Endothelial cell of umbilical vein (primary cell): ENCODE measurements at regions not wholly inside any gene's neighbourhood (a gene's known extent, or its start where the extent isn't known, plus 50 kb on each side); places are given as distances from the start of the nearest gene placed in this dataset.
"Not testable (repeated sequence)": the region's sequence is repeated elsewhere in the genome, so short reads cannot be mapped to it uniquely, and the experiment has no call there.

Source experiments
- BruUV-seq: library from RNA; stranded (reverse); fragments of 400-500 nt; replicated peaks from 2 replicates; lab custom pipeline; 2021; lab: Mats Ljungman, UMichigan
- CTCF ChIA-PET: fragments of 300-600, 350-600 bp; sonication (Branson Sonifier 250); formaldehyde crosslinking; loops from one replicate; lab custom pipeline; 2021; ENCODE audit warnings: antibody characterized with exemption, inconsistent platforms; lab: Charles Lee
- POLR2A ChIA-PET: fragments of 300-600, 350-600 bp; sonication (Branson Sonifier 250); formaldehyde crosslinking; loops from one replicate; lab custom pipeline; 2021; ENCODE audit warnings: antibody characterized with exemption, inconsistent platforms; lab: Charles Lee
- DNase-seq: peaks from one replicate; pipeline ENCODE4 v3.0.0-alpha.2; 2011; ENCODE audit warnings: low read depth, low spot score
- FAIRE-seq: peaks from 2 replicates; lab custom pipeline; 2011; peaks lifted over from hg19 to GRCh38; lab: Jason Lieb, UNC
- H2AFZ ChIP-seq: 2 replicates; pipeline ENCODE4 v1.6.0; 2012; ENCODE audit warnings: low read depth, low read length, control low read depth, inconsistent platforms
- H3K27ac ChIP-seq: 2 replicates; pipeline ENCODE4 v1.5.1; 2011; ENCODE audit warnings: low read depth, mild to moderate bottlenecking, control low read depth, low read length, moderate library complexity; ENCODE audit not compliant: insufficient read depth
- H3K27me3 ChIP-seq, 2 experiments: 2 replicates each; pipeline versions ENCODE4 v1.6.0 to v1.6.1; 2011; ENCODE audit warnings: low read length in 2 of 2, mixed read lengths in 1 of 2; ENCODE audit not compliant: control insufficient read depth in 2 of 2, insufficient read depth in 2 of 2
- H3K36me3 ChIP-seq, 2 experiments: 2 replicates in 1 of 2; 3 replicates in 1 of 2; pipeline ENCODE4 v1.5.1; 2011; ENCODE audit warnings: low read length in 2 of 2, mild to moderate bottlenecking in 1 of 2, moderate library complexity in 1 of 2; ENCODE audit not compliant: control insufficient read depth in 2 of 2, insufficient read depth in 2 of 2; ENCODE audit errors: extremely low read depth in 1 of 2
- H3K4me1 ChIP-seq: 3 replicates; pipeline ENCODE4 v1.5.1; 2011; ENCODE audit warnings: mild to moderate bottlenecking, low read length; ENCODE audit not compliant: control insufficient read depth, insufficient read depth; ENCODE audit errors: extremely low read depth
- H3K4me2 ChIP-seq: 2 replicates; pipeline ENCODE4 v1.6.1; 2011; ENCODE audit warnings: low read length, control low read depth, mixed read lengths; ENCODE audit not compliant: insufficient read depth
- H3K4me3 ChIP-seq, 3 experiments: fragments of 200-600 bp in 1 of 3; sonication (generic), shearing (Covaris generic) in 1 of 3; replicated peaks in 1 of 3; 2 replicates each; pipeline ENCODE4 v1.5.1; 2011 to 2016; ENCODE audit warnings: control low read depth in 3 of 3, low read length in 3 of 3, mild to moderate bottlenecking in 2 of 3, inconsistent platforms in 1 of 3, low read depth in 1 of 3, moderate library complexity in 1 of 3; ENCODE audit not compliant: insufficient read depth in 1 of 3
- H3K79me2 ChIP-seq: 2 replicates; pipeline ENCODE4 v1.6.0; 2012; ENCODE audit warnings: low read length, inconsistent platforms; ENCODE audit not compliant: control insufficient read depth, insufficient read depth
- H3K9ac ChIP-seq: replicated peaks from 2 replicates; pipeline ENCODE3; 2011; ENCODE audit warnings: low read length, control low read depth; ENCODE audit not compliant: insufficient read depth; ENCODE audit errors: extremely low read depth
- H3K9me1 ChIP-seq: replicated peaks from 3 replicates; pipeline ENCODE4 v1.6.0; 2011; ENCODE audit warnings: mild to moderate bottlenecking, low read length; ENCODE audit not compliant: control insufficient read depth, insufficient read depth; ENCODE audit errors: extremely low read depth
- H3K9me3 ChIP-seq: replicated peaks from 2 replicates; pipeline ENCODE4 v1.5.1; 2012; ENCODE audit warnings: low read length, inconsistent platforms; ENCODE audit not compliant: control insufficient read depth, insufficient read depth
- H4K20me1 ChIP-seq: replicated peaks from 2 replicates; pipeline ENCODE3; 2011; ENCODE audit warnings: mild to moderate bottlenecking, low read length; ENCODE audit not compliant: control insufficient read depth, insufficient read depth; ENCODE audit errors: extremely low read depth
- EZH2 ChIP-seq: IDR thresholded peaks from 2 replicates; pipeline ENCODE4 v1.6.1; 2012; ENCODE audit warnings: borderline replicate concordance, low read depth, mild to moderate bottlenecking, moderate library complexity, low read length, inconsistent platforms; ENCODE audit not compliant: severe bottlenecking
- FOS ChIP-seq: IDR thresholded peaks from 2 replicates; pipeline ENCODE4 v1.6.1; 2011; ENCODE audit warnings: mild to moderate bottlenecking, low read length, moderate library complexity, borderline replicate concordance; ENCODE audit not compliant: insufficient read depth
- JUN ChIP-seq: IDR thresholded peaks from 2 replicates; pipeline ENCODE4 v1.6.1; 2011; ENCODE audit warnings: borderline replicate concordance, low read depth; ENCODE audit not compliant: insufficient read length, insufficient read depth
- POLR2AphosphoS5 ChIP-seq: IDR thresholded peaks from 2 replicates; pipeline ENCODE4 v1.6.1; 2012; ENCODE audit warnings: low read depth, mild to moderate bottlenecking, control low read depth, low read length, moderate library complexity; ENCODE audit not compliant: insufficient read depth
- dilution Hi-C: fragments of 300-500 bp; cut with MboI; formaldehyde crosslinking; loops from one replicate; pipeline ENCODE4 v1.15.0; 2019; ENCODE audit warnings: low sequenced_read_pairs; ENCODE audit not compliant: extremely low pct_ligation_motif_present
- intact Hi-C: fragments of 100-400 bp; cut with micrococcal nuclease; formaldehyde crosslinking; loops from one replicate; pipeline ENCODE4 v1.10.0; 2022

GRCh38 chr4:109365939-109366338 lies 63.5 kb upstream of the COL25A1 start:
- H3K27me3 ChIP-seq, result no peaks in the 10 kb centered on the region
- POLR2A ChIA-PET, result no interaction called here
- no TSS peak for BruUV-seq
- DNase-seq, result peak; percentile 78
- peaks cover 16% of the 10 kb centered on the region for H3K4me1 ChIP-seq
- H3K36me3 ChIP-seq, result no peaks in the 10 kb centered on the region
- intact Hi-C loops (loop anchor here (1.0 kb wide), 1 partner anchor 485 kb away; no protein-coding TSS in a partner anchor), dilution Hi-C loops (no loop called here)
- no peaks in the 10 kb centered on the region for H3K9me1 ChIP-seq
- H4K20me1 ChIP-seq, result no peaks in the 10 kb centered on the region
- TF ChIP-seq POLR2AphosphoS5, result peak; percentile 16
- peak; percentile 92 for TF ChIP-seq FOS
- no peak for TF ChIP-seq EZH2
- TF ChIP-seq JUN, result peak; percentile 93
- CTCF ChIA-PET, result interaction anchor here (1.3 kb wide), 1 partner anchor 10 kb away, joined by 3 read pairs; no protein-coding TSS in a partner anchor
- peak overlapping the region; percentile 69 for H3K9ac ChIP-seq
- no peaks in the 10 kb centered on the region for H3K79me2 ChIP-seq
- peak overlapping the region; percentile 69 for H3K4me2 ChIP-seq
- H3K27ac ChIP-seq, result peak overlapping the region; percentile 90
- no peaks in the 10 kb centered on the region for H3K9me3 ChIP-seq
- FAIRE-seq, result peak; percentile 83
- H2AFZ ChIP-seq, result peak overlapping the region; percentile 66
- peak overlapping the region in 1 of 3 experiments; percentile 25 for H3K4me3 ChIP-seq

GRCh38 chr4:109365297-109365696 lies 62.8 kb upstream of the COL25A1 start:
- H3K9me3 ChIP-seq, intact Hi-C loops, dilution Hi-C loops, H3K27me3 ChIP-seq, H4K20me1 ChIP-seq, FAIRE-seq, POLR2A ChIA-PET, H3K9ac ChIP-seq, H3K9me1 ChIP-seq, H3K36me3 ChIP-seq, H3K27ac ChIP-seq, H3K4me3 ChIP-seq, DNase-seq, H3K79me2 ChIP-seq, H2AFZ ChIP-seq: not testable (repeated sequence)
- Histone ChIP-seq H3K4me1 (peaks cover 16% of the 10 kb centered on the region), H3K4me2 (peak overlapping the region; percentile 51)
- CTCF ChIA-PET, result interaction anchor here (0.9 to 1.3 kb wide), 2 partner anchors 10 to 41 kb away, joined by 3 to 5 read pairs; no protein-coding TSS in a partner anchor
- BruUV-seq, result TSS peak; percentile 99
